Glutamatergic neuron (in vitro differentiated cells): ENCODE measurements at regions not wholly inside any gene's neighbourhood (a gene's known extent, or its start where the extent isn't known, plus 50 kb on each side); places are given as distances from the start of the nearest gene placed in this dataset.
A peak's percentile ranks its signal among the peaks of the same experiment; 100 is the strongest.

Source experiments
- DNase-seq: peaks from one replicate; pipeline ENCODE4 v3.0.0; 2022
- H3K27ac Mint-ChIP-seq: one replicate; pipeline ENCODE4 v1.8.0; 2020; ENCODE audit warnings: mild to moderate bottlenecking, mixed read lengths, inconsistent platforms; ENCODE audit not compliant: unreplicated experiment
- H3K27me3 Mint-ChIP-seq: one replicate; pipeline ENCODE4 v1.8.0; 2020; ENCODE audit warnings: mild to moderate bottlenecking, moderate library complexity, mixed read lengths, inconsistent platforms; ENCODE audit not compliant: unreplicated experiment
- H3K36me3 Mint-ChIP-seq: one replicate; pipeline ENCODE4 v1.8.0; 2020; ENCODE audit warnings: mild to moderate bottlenecking, mixed read lengths, inconsistent platforms; ENCODE audit not compliant: unreplicated experiment
- H3K4me1 Mint-ChIP-seq: one replicate; pipeline ENCODE4 v1.8.0; 2020; ENCODE audit warnings: mild to moderate bottlenecking, low read depth, mixed read lengths, inconsistent platforms; ENCODE audit not compliant: unreplicated experiment
- H3K4me3 Mint-ChIP-seq: one replicate; pipeline ENCODE4 v1.8.0; 2020; ENCODE audit warnings: mild to moderate bottlenecking, mixed read lengths, inconsistent platforms; ENCODE audit not compliant: unreplicated experiment
- H3K9me3 Mint-ChIP-seq: one replicate; pipeline ENCODE4 v1.8.0; 2020; ENCODE audit warnings: mild to moderate bottlenecking, moderate library complexity, mixed read lengths, inconsistent platforms; ENCODE audit not compliant: unreplicated experiment
- CTCF ChIP-seq: fragments of 200-600 bp; sonication (generic); IDR thresholded peaks from one replicate; pipeline ENCODE4 v1.5.0; 2021; ENCODE audit not compliant: partially characterized antibody, unreplicated experiment

- no peak for TF ChIP-seq CTCF
- Mint-ChIP-seq H3K9me3 (peaks cover 14% of the 10 kb centered on the region), H3K27me3 (peaks cover 24% of the 10 kb centered on the region), H3K36me3 (no peaks in the 10 kb centered on the region), H3K4me3 (no peak overlapping the region), H3K27ac (peak overlapping the region; percentile 17), H3K4me1 (peaks cover 30% of the 10 kb centered on the region)
- no peak for DNase-seq
Measured at GRCh38 chr16:85257483-85257882, 145.2 kb upstream of the CIBAR2 start.

GRCh38 chr16:85258166-85258565 is 145.9 kb upstream of the CIBAR2 start:
- H3K9me3 Mint-ChIP-seq, result peaks cover 17% of the 10 kb centered on the region
- H3K4me1 Mint-ChIP-seq, result peaks cover 37% of the 10 kb centered on the region
- peak overlapping the region; percentile 77 for H3K27ac Mint-ChIP-seq
- peaks cover 28% of the 10 kb centered on the region for H3K27me3 Mint-ChIP-seq
- no peaks in the 10 kb centered on the region for H3K36me3 Mint-ChIP-seq
- H3K4me3 Mint-ChIP-seq, result no peak overlapping the region
- no peak for TF ChIP-seq CTCF
- no peak for DNase-seq

GRCh38 chr16:85258629-85259028 is 146.4 kb upstream of the CIBAR2 start:
- Mint-ChIP-seq H3K4me3 (no peak overlapping the region), H3K27ac (peak overlapping the region; percentile 33), H3K36me3 (no peaks in the 10 kb centered on the region), H3K27me3 (peaks cover 28% of the 10 kb centered on the region), H3K9me3 (peaks cover 17% of the 10 kb centered on the region), H3K4me1 (peaks cover 36% of the 10 kb centered on the region)
- DNase-seq, result no peak
- TF ChIP-seq CTCF, result no peak

GRCh38 chr16:85259115-85259831 is 147.0 kb upstream of the CIBAR2 start:
- peak overlapping the region; percentile 20 for H3K4me3 Mint-ChIP-seq
- no peak for TF ChIP-seq CTCF
- no peaks in the 10 kb centered on the region for H3K36me3 Mint-ChIP-seq
- peak overlapping the region; percentile 92 for H3K27ac Mint-ChIP-seq
- no peak for DNase-seq
- H3K4me1 Mint-ChIP-seq, result peaks cover 35% of the 10 kb centered on the region
- peaks cover 17% of the 10 kb centered on the region for H3K9me3 Mint-ChIP-seq
- H3K27me3 Mint-ChIP-seq, result peaks cover 28% of the 10 kb centered on the region

- DNase-seq, result peak; percentile 72
- Mint-ChIP-seq H3K4me3 (peak overlapping the region; percentile 20), H3K9me3 (peaks cover 14% of the 10 kb centered on the region), H3K27ac (peak overlapping the region; percentile 92), H3K4me1 (peaks cover 38% of the 10 kb centered on the region), H3K36me3 (no peaks in the 10 kb centered on the region), H3K27me3 (peaks cover 28% of the 10 kb centered on the region)
- no peak for TF ChIP-seq CTCF
Measured at GRCh38 chr16:85259832-85260167, 147.5 kb upstream of the CIBAR2 start.
